Astrocyte (in vitro differentiated cells and primary cell): ENCODE measurements at regions not wholly inside any gene's neighbourhood (a gene's known extent, or its start where the extent isn't known, plus 50 kb on each side); places are given as distances from the start of the nearest gene placed in this dataset.
A peak's percentile ranks its signal among the peaks of the same experiment; 100 is the strongest.

Source experiments
- DNase-seq: peaks from one replicate; pipeline ENCODE4 v3.0.0-alpha.2; 2010; ENCODE audit warnings: low read depth
- FAIRE-seq: peaks from 2 replicates; lab custom pipeline; 2011; peaks lifted over from hg19 to GRCh38; lab: Jason Lieb, UNC
- H2AFZ ChIP-seq: 2 replicates; pipeline ENCODE4 v1.6.0; 2012; ENCODE audit warnings: low read depth, low read length, inconsistent platforms
- H3K27ac ChIP-seq: 2 replicates; pipeline ENCODE4 v1.5.1; 2011; ENCODE audit warnings: low read depth, low read length, inconsistent platforms
- H3K27me3 ChIP-seq: 2 replicates; pipeline ENCODE4 v1.6.0; 2011; ENCODE audit warnings: low read length, inconsistent platforms; ENCODE audit not compliant: insufficient read depth
- H3K36me3 ChIP-seq: 2 replicates; pipeline ENCODE4 v1.5.1; 2011; ENCODE audit warnings: low read length, inconsistent platforms; ENCODE audit not compliant: insufficient read depth
- H3K4me1 ChIP-seq: 2 replicates; pipeline ENCODE4 v1.5.1; 2011; ENCODE audit warnings: low read length, inconsistent platforms; ENCODE audit not compliant: insufficient read depth
- H3K4me2 ChIP-seq: 2 replicates; pipeline ENCODE4 v1.6.0; 2012; ENCODE audit warnings: low read length, inconsistent platforms
- H3K4me3 ChIP-seq: 2 replicates; pipeline ENCODE4 v1.5.1; 2011; ENCODE audit warnings: low read depth, mild to moderate bottlenecking, low read length, inconsistent platforms; ENCODE audit not compliant: insufficient read depth
- H3K79me2 ChIP-seq: 2 replicates; pipeline ENCODE4 v1.6.0; 2012; ENCODE audit warnings: mild to moderate bottlenecking, low read length, inconsistent platforms; ENCODE audit not compliant: insufficient read depth
- H3K9ac ChIP-seq: 2 replicates; pipeline ENCODE4 v1.6.0; 2012; ENCODE audit warnings: mild to moderate bottlenecking, low read length, inconsistent platforms
- H3K9me3 ChIP-seq: 2 replicates; pipeline ENCODE4 v1.5.1; 2012; ENCODE audit warnings: low read depth, mild to moderate bottlenecking, low read length, inconsistent platforms; ENCODE audit not compliant: insufficient read depth
- H4K20me1 ChIP-seq: 2 replicates; pipeline ENCODE4 v1.6.0; 2012; ENCODE audit warnings: low read length, inconsistent platforms; ENCODE audit not compliant: insufficient read depth
- H3K27ac Mint-ChIP-seq: one replicate; pipeline ENCODE4 v1.8.0; 2021; ENCODE audit warnings: mild to moderate bottlenecking, mixed read lengths; ENCODE audit not compliant: unreplicated experiment
- H3K27me3 Mint-ChIP-seq: one replicate; pipeline ENCODE4 v1.8.0; 2021; ENCODE audit warnings: low read depth, mixed read lengths; ENCODE audit not compliant: unreplicated experiment
- H3K36me3 Mint-ChIP-seq: one replicate; pipeline ENCODE4 v1.8.0; 2021; ENCODE audit warnings: low read depth, mixed read lengths; ENCODE audit not compliant: unreplicated experiment
- H3K4me1 Mint-ChIP-seq: one replicate; pipeline ENCODE4 v1.8.0; 2021; ENCODE audit warnings: low read depth, mixed read lengths; ENCODE audit not compliant: unreplicated experiment
- H3K4me3 Mint-ChIP-seq: one replicate; pipeline ENCODE4 v1.8.0; 2021; ENCODE audit warnings: mild to moderate bottlenecking, moderate library complexity, mixed read lengths; ENCODE audit not compliant: unreplicated experiment
- H3K9me3 Mint-ChIP-seq: one replicate; pipeline ENCODE4 v1.8.0; 2021; ENCODE audit warnings: mild to moderate bottlenecking, mixed read lengths; ENCODE audit not compliant: unreplicated experiment
- CTCF ChIP-seq: IDR thresholded peaks from 2 replicates; pipeline ENCODE4 v1.5.1; 2011; ENCODE audit warnings: low read depth, mild to moderate bottlenecking, inconsistent platforms, low read length, moderate library complexity; ENCODE audit not compliant: insufficient read depth
- EZH2 ChIP-seq: IDR thresholded peaks from 2 replicates; pipeline ENCODE4 v1.6.1; 2012; ENCODE audit warnings: mild to moderate bottlenecking, low read length, inconsistent platforms; ENCODE audit not compliant: insufficient read depth

- H3K4me1 ChIP-seq, result no peaks in the 10 kb centered on the region
- TF ChIP-seq CTCF (no peak), EZH2 (no peak)
- H4K20me1 ChIP-seq, result no peaks in the 10 kb centered on the region
- H3K36me3 Mint-ChIP-seq, result no peaks in the 10 kb centered on the region
- H3K4me1 Mint-ChIP-seq, result no peaks in the 10 kb centered on the region
- H3K27me3 ChIP-seq, result no peaks in the 10 kb centered on the region
- H3K79me2 ChIP-seq, result no peaks in the 10 kb centered on the region
- H3K27me3 Mint-ChIP-seq, result no peaks in the 10 kb centered on the region
- H3K27ac ChIP-seq, result no peak overlapping the region
- no peak overlapping the region for H3K4me2 ChIP-seq
- no peak overlapping the region for H2AFZ ChIP-seq
- no peak overlapping the region for H3K4me3 ChIP-seq
- H3K4me3 Mint-ChIP-seq, result no peak overlapping the region
- FAIRE-seq, result no peak
- no peak overlapping the region for H3K27ac Mint-ChIP-seq
- no peaks in the 10 kb centered on the region for H3K9me3 Mint-ChIP-seq
- no peak overlapping the region for H3K9ac ChIP-seq
- DNase-seq, result no peak
- no peaks in the 10 kb centered on the region for H3K9me3 ChIP-seq
- H3K36me3 ChIP-seq, result no peaks in the 10 kb centered on the region
Measured at GRCh38 chr12:72136792-72137191, 135.4 kb upstream of the TRHDE start.

- DNase-seq (no peak), FAIRE-seq (no peak)
- H3K4me3 ChIP-seq, result no peak overlapping the region
- H3K4me1 Mint-ChIP-seq, result no peaks in the 10 kb centered on the region
- H3K9ac ChIP-seq, result no peak overlapping the region
- H3K36me3 ChIP-seq, result no peaks in the 10 kb centered on the region
- no peak overlapping the region for H2AFZ ChIP-seq
- H4K20me1 ChIP-seq, result no peaks in the 10 kb centered on the region
- TF ChIP-seq CTCF (no peak), EZH2 (no peak)
- H3K27ac ChIP-seq, result no peak overlapping the region
- no peaks in the 10 kb centered on the region for H3K4me1 ChIP-seq
- no peaks in the 10 kb centered on the region for H3K27me3 Mint-ChIP-seq
- no peak overlapping the region for H3K4me2 ChIP-seq
- H3K9me3 ChIP-seq, result peaks cover 2% of the 10 kb centered on the region
- no peaks in the 10 kb centered on the region for H3K79me2 ChIP-seq
- no peak overlapping the region for H3K4me3 Mint-ChIP-seq
- no peak overlapping the region for H3K27ac Mint-ChIP-seq
- H3K9me3 Mint-ChIP-seq, result no peaks in the 10 kb centered on the region
- H3K27me3 ChIP-seq, result no peaks in the 10 kb centered on the region
- no peaks in the 10 kb centered on the region for H3K36me3 Mint-ChIP-seq
Measured at GRCh38 chr12:72139411-72139810, 132.8 kb upstream of the TRHDE start.

GRCh38 chr12:72141381-72141780 is 130.8 kb upstream of the TRHDE start:
- Mint-ChIP-seq H3K27ac (no peak overlapping the region), H3K4me3 (no peak overlapping the region), H3K9me3 (no peaks in the 10 kb centered on the region), H3K27me3 (no peaks in the 10 kb centered on the region), H3K36me3 (no peaks in the 10 kb centered on the region), H3K4me1 (no peaks in the 10 kb centered on the region)
- Histone ChIP-seq H2AFZ (no peak overlapping the region), H3K79me2 (no peaks in the 10 kb centered on the region), H3K27ac (no peak overlapping the region), H3K9ac (no peak overlapping the region), H3K36me3 (no peaks in the 10 kb centered on the region), H3K4me3 (no peak overlapping the region), H3K27me3 (no peaks in the 10 kb centered on the region), H3K4me2 (no peak overlapping the region), H3K4me1 (no peaks in the 10 kb centered on the region), H3K9me3 (peaks cover 2% of the 10 kb centered on the region), H4K20me1 (no peaks in the 10 kb centered on the region)
- no peak for DNase-seq
- no peak for TF ChIP-seq EZH2
- peak; percentile 15 for TF ChIP-seq CTCF
- no peak for FAIRE-seq
